Astrocyte (in vitro differentiated cells and primary cell): ENCODE measurements at regions not wholly inside any gene's neighbourhood (a gene's known extent, or its start where the extent isn't known, plus 50 kb on each side); places are given as distances from the start of the nearest gene placed in this dataset.

Experiments
- EZH2 ChIP-seq: IDR thresholded peaks from 2 replicates; pipeline ENCODE4 v1.6.1; 2012; ENCODE audit warnings: mild to moderate bottlenecking, low read length, inconsistent platforms; ENCODE audit not compliant: insufficient read depth
- TF ChIP-seq, protein P1 (sequence below): IDR thresholded peaks from 2 replicates; pipeline ENCODE4 v1.5.1; 2011; ENCODE audit warnings: low read depth, mild to moderate bottlenecking, inconsistent platforms, low read length, moderate library complexity; ENCODE audit not compliant: insufficient read depth

DNA sequence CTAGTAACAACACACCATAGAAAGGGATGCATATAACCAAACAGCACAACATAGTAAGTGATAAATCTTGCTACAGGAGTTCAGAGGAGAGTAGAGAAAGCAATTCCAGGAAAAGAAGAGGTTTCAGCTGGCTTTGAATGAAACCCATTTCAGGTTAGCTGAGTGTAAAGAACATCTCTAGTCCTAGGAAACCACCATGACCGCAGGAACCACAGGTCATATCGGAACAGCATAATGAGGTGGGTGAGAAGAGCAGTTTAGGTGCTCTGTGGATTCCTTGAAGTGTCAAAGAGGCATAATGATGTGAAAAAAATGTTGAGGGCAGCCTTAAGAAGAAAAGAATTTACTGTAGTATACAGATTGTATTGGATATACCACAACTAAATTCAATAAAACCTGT is 507.5 kb downstream of the MTRR start:
- TF ChIP-seq, protein P1, sequence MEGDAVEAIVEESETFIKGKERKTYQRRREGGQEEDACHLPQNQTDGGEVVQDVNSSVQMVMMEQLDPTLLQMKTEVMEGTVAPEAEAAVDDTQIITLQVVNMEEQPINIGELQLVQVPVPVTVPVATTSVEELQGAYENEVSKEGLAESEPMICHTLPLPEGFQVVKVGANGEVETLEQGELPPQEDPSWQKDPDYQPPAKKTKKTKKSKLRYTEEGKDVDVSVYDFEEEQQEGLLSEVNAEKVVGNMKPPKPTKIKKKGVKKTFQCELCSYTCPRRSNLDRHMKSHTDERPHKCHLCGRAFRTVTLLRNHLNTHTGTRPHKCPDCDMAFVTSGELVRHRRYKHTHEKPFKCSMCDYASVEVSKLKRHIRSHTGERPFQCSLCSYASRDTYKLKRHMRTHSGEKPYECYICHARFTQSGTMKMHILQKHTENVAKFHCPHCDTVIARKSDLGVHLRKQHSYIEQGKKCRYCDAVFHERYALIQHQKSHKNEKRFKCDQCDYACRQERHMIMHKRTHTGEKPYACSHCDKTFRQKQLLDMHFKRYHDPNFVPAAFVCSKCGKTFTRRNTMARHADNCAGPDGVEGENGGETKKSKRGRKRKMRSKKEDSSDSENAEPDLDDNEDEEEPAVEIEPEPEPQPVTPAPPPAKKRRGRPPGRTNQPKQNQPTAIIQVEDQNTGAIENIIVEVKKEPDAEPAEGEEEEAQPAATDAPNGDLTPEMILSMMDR, result no peak
- no peak for TF ChIP-seq EZH2
